SHP77 treated with DMSO at 0.1 percent for 48 hours (cell line): ENCODE measurements at regions not wholly inside any gene's neighbourhood (a gene's known extent, or its start where the extent isn't known, plus 50 kb on each side); places are given as distances from the start of the nearest gene placed in this dataset.
A peak's percentile ranks its signal among the peaks of the same experiment; 100 is the strongest.

Experiments
- DNase-seq: peaks from one replicate; lab custom pipeline; 2025; lab: John Stamatoyannopoulos, UW

DNA sequence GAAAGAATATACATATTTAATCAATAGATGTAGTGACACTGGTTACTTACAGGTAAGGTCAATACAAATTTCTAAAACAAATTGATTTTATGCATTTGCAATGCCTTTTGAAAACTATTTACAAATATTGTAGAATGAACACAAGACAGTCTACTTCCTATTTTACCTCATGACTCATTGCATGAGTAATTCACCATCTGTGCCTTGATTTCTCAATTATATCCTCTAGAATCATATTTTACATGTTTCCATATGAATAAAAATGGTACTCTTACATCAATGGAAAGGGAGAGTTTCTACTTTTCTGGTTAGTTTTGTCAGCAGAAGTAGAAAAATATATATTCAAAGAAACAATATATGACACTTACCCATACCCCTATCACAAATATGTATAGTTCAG is 203.8 kb upstream of the CDH7 start:
- no peak for DNase-seq

- DNase-seq, result no peak
Observed at GRCh38 chr18:65544701-65545100, 206.1 kb upstream of the CDH7 start.

GRCh38 chr18:65527879-65528633 is 222.8 kb upstream of the CDH7 start:
- no peak for DNase-seq

- DNase-seq, result no peak
Observed at GRCh38 chr18:65526099-65526498, 224.7 kb upstream of the CDH7 start.

DNA sequence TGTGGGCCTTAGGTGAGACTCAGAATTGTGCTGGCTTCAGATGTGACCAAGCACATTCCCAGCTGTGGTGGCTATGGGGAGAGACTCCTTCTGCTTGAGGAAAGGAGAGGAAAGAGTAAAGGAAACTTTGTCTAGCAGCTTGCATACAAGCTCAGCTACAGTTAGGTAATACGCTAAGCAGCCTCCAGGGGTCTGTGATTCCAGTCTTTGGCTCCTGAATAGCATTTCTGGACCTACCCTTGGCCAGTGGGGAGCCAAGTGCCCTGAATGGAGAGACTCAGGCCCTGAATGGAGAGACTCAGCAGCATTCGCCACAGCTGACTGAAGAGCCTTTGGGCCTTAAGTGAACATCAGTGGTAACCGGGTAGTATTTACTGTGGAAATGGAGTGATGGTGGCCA is 227.4 kb upstream of the CDH7 start:
- no peak for DNase-seq

- DNase-seq, result no peak
Observed at GRCh38 chr18:65522907-65523306, 227.9 kb upstream of the CDH7 start.

DNA sequence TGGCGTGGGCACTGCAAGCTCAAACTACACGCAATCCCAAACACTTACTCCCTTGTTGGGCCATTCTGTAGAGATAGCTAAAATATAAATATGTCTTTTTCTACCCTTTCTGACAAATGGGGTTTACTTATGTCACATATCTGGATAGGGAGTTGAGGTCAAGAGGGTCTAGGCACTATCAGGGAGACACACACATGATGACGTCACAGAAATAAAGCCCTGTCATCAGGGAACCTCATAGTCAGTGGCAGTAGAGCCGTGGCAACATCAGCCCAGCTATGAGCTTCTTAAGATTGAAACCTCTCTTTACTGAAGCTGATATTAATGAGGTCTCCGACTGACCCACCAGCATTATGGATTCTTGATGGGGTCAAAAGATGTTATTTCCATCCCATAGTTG is 234.6 kb upstream of the CDH7 start:
- no peak for DNase-seq

DNA sequence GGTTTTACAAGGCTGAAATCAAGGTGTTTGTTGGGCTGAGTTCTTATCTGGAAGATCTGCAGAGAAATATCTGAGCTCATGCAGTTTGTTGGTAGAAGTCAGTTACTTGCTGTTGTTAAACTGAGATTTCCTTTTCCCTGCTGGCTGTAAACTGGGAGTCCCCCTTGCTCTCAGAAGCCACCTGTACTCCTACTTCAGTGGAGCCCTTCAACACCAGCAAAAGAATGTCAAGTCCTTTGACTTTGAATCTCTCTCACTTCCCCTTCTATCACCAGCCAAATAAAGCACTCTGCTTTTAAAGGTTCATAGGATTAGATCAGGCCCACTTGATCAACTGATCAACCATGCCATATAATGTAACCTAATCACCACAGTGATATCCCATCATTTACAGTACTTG is 252.2 kb upstream of the CDH7 start:
- no peak for DNase-seq

GRCh38 chr18:65487569-65487968 is 263.2 kb upstream of the CDH7 start:
- DNase-seq, result peak; percentile 16

GRCh38 chr18:65477455-65477854 is 273.4 kb upstream of the CDH7 start:
- DNase-seq, result no peak

GRCh38 chr18:65468881-65469280 is 281.9 kb upstream of the CDH7 start:
- no peak for DNase-seq

DNA sequence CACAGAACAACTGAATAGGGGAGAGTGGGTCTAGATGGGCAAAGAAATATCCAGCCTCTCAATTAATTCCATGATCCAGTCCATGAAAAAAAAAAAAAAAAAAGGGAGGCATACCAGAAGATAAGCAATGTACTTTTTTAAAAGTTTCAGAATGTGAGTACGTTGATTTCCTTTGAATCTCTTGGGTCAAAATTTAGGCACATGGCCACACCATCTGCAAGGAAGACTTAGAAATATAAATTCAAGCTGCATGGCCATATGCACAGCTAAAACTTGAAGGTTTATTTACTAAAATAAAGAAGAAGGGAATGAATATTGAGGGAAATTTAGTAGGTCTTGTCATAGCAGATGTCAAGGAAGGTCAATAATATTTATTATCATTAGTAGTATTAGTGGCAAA is 286.5 kb upstream of the CDH7 start:
- no peak for DNase-seq

- no peak for DNase-seq
Observed at GRCh38 chr18:65459741-65460140, 291.1 kb upstream of the CDH7 start.

DNA sequence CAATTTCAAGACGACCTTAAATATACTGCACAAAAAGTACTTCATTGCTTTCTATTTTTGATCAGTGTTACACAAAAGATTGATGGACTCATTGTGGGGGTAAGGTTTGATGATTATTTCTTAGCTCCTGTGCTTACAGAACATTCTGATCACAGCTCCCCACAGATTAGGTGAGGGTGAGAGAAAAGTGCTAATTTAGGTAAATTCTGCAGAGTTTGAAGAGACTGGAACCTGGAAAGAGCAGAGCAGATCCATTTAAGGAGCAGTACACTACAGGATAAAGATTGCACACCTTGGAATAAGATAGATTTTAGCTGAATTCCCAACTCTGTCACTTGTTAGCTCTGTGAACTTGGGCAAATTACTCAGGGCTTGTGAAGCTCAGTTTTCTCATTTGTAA is 291.9 kb upstream of the CDH7 start:
- no peak for DNase-seq

DNA sequence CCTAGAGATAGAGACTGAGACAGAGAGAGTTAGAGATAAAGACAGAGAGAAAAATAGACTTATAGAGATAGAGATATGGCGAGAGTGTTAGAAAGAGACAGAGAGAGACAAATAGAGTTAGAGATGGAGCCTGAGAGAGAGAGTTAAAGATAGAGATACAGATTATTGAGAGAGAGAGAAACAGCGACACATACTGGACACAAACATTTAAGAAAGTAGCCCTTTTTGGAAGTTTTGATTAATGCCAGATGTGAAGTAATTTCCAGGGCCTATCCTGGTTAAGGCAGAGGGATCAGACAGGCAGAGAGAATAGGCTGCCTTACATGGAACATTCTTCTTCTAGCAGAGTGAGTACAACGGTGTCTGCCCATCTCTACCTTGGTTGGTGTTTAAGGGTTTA is 311.6 kb upstream of the CDH7 start:
- DNase-seq, result no peak

DNA sequence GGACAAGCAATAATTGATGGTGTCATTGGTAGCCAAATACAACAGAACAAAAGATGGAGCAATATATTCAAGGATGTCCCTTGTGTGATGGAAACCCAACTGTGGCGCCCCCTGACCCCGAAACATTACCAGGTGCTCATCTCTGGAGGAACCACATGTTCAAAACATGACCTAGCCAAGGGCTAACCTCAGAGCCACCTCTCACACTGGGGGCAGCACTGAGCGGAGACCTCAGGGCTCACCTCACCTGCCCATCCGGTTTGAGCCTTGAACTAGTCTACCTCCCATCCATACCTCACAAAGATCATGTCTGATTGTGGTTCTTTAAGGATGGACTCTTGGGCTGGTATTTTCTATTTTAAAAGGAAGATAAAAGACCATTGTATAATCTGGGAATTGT is 314.4 kb upstream of the CDH7 start:
- DNase-seq, result no peak

- no peak for DNase-seq
Observed at GRCh38 chr18:65435534-65435933, 315.3 kb upstream of the CDH7 start.

DNA sequence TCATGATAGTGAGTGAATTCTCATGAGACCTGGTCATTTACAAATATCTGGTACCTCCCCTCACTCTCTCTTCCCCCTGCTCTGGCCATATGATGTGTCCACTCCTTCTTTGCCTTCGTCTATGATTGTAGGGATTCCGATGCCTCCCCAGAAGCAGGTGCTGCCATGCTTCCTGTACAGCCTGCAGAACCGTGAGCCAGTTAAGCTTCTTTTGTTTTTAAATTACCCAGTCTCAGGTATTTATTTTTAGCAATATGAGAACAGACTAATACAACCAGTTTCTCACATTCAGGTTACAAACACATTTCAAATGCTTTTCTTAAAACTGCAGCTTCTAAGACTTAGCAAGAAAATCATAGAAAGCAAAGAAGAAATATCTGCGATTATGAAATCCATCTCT is 321.2 kb upstream of the CDH7 start:
- DNase-seq, result no peak

DNA sequence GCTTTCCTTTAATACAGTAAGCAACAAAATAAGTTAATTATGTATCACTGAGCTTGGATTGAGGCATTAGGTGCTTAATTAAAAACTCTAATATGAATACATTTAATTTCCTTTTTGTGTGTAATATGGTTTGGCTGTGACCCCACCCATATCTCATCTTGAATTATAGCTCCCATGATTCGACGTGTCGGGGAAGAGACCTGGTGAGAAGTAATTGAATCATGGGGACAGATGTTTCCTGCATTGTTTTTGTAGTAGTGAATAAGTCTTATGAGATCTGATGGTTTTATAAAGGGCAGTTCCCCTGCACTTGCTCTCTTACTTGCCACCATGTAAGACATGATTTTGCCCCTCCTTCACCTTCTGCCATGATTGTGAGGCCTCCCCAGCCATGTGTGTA is 325.4 kb upstream of the CDH7 start:
- no peak for DNase-seq

DNA sequence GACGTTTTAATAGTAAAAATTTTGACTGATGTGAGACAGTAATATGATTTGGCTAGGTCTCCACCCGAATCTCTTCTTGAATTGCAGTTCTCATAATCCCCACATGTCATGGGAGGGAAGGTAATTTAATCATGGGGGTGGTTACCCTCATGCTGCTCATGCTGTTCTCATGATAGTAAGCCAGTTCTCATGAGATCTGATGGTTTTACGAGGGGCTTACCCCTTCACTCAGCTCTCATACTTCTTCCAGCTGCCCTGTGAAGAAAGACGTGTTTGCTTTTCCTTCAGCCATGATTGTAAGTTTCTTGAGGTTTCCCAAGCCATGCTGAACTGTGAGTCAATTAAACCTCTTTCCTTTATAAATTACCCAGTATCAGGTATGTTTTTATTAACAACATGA is 327.0 kb upstream of the CDH7 start:
- DNase-seq, result no peak

- no peak for DNase-seq
Observed at GRCh38 chr18:65422544-65423136, 328.2 kb upstream of the CDH7 start.

GRCh38 chr18:65415098-65415497 is 335.7 kb upstream of the CDH7 start:
- DNase-seq, result peak; percentile 16

DNA sequence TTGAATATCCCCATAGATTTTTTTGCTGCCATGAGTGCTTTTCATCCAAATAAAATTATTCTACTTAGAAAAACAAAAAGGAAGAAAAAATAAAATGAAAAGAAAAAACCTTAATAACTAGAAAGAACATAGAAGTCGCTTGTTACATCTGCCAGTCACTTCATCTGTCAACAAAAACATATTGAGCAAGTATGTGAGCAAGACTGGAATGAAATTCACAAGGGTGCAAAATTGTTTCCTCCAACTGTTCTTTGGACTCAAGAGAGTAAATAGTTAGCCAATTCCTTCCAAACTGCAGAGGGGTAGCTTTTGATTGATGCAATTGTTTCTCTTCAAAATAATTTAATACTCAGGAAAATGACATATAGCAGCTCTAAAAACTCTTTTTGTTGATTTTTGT is 336.3 kb upstream of the CDH7 start:
- DNase-seq, result no peak

GRCh38 chr18:65411061-65411460 is 339.8 kb upstream of the CDH7 start:
- DNase-seq, result no peak
